Suprapubic skin (tissue), 4 donors: ENCODE measurements at regions not wholly inside any gene's neighbourhood (a gene's known extent, or its start where the extent isn't known, plus 50 kb on each side); places are given as distances from the start of the nearest gene placed in this dataset.

ENCODE experiments used
- DNase-seq, 2 donors: peaks; one replicate each; pipeline ENCODE4 v3.0.0-alpha.2; 2019; ENCODE audit warnings: low spot score in 2 of 2
- H3K27ac ChIP-seq: fragments of 200-600 bp; sonication (generic); one replicate; pipeline ENCODE4 v1.5.1; 2019
- H3K27me3 ChIP-seq: fragments of 200-600 bp; sonication (generic); one replicate; pipeline ENCODE4 v1.5.1; 2019
- H3K36me3 ChIP-seq: fragments of 200-600 bp; sonication (generic); one replicate; pipeline ENCODE4 v1.5.1; 2019
- H3K4me1 ChIP-seq: fragments of 200-600 bp; sonication (generic); one replicate; pipeline ENCODE4 v1.5.1; 2019
- H3K4me3 ChIP-seq: fragments of 200-600 bp; sonication (generic); one replicate; pipeline ENCODE4 v1.5.1; 2019; ENCODE audit warnings: mild to moderate bottlenecking
- H3K9me3 ChIP-seq: fragments of 200-600 bp; sonication (generic); one replicate; pipeline ENCODE4 v1.5.1; 2019
- CTCF ChIP-seq, 2 donors: fragments of 200-600 bp in 1 of 2; fragments of 450-650 bp in 1 of 2; sonication (generic) in 1 of 2; IDR thresholded peaks; one replicate each; pipeline ENCODE4 v1.5.1; 2016 to 2019; ENCODE audit warnings: antibody characterized with exemption in 2 of 2, mild to moderate bottlenecking in 1 of 2, moderate library complexity in 1 of 2
- EP300 ChIP-seq: sonication (generic); formaldehyde crosslinking; IDR thresholded peaks from one replicate; pipeline ENCODE4 v1.6.1; 2017; ENCODE audit warnings: antibody characterized with exemption
- POLR2A ChIP-seq, 2 donors: fragments of 450-650 bp; IDR thresholded peaks; one replicate each; pipeline ENCODE4 v1.6.1; 2017; ENCODE audit warnings: antibody characterized with exemption in 2 of 2, mild to moderate bottlenecking in 2 of 2, moderate library complexity in 2 of 2
- POLR2AphosphoS5 ChIP-seq, 3 donors: sonication (generic); formaldehyde crosslinking; IDR thresholded peaks; one replicate each; pipeline ENCODE4 v1.6.1; 2017; ENCODE audit warnings: antibody characterized with exemption in 3 of 3
- WGBS: methylation state at CpG from one replicate; pipeline ENCODE4 v1.1.5; 2018; 5-methylcytosine and 5-hydroxymethylcytosine counted together

- Histone ChIP-seq H3K27me3 (no peaks in the 10 kb centered on the region), H3K4me3 (no peak overlapping the region), H3K9me3 (no peaks in the 10 kb centered on the region), H3K36me3 (no peaks in the 10 kb centered on the region), H3K4me1 (peaks cover 6% of the 10 kb centered on the region), H3K27ac (no peak overlapping the region)
- no peak for DNase-seq
- TF ChIP-seq POLR2A (IDR thresholded peaks at IDR 0.05), result no peak
- no peak for TF ChIP-seq POLR2AphosphoS5 (IDR thresholded peaks at IDR 0.05)
- no peak for TF ChIP-seq EP300
- no peak for TF ChIP-seq CTCF (IDR thresholded peaks at IDR 0.05)
- 23% methylated on average over 6 of the region's 6 CpGs for WGBS
Measured at GRCh38 chr14:35234012-35234805, 58.0 kb upstream of the PSMA6 start.

GRCh38 chr14:35235840-35236239, 56.3 kb upstream of the PSMA6 start:
- Histone ChIP-seq H3K36me3 (no peaks in the 10 kb centered on the region), H3K27me3 (no peaks in the 10 kb centered on the region), H3K27ac (no peak overlapping the region), H3K4me3 (no peak overlapping the region), H3K9me3 (no peaks in the 10 kb centered on the region), H3K4me1 (peaks cover 6% of the 10 kb centered on the region)
- 70% methylated on average over 3 of the region's 3 CpGs for WGBS
- no peak for DNase-seq
- TF ChIP-seq POLR2AphosphoS5 (IDR thresholded peaks at IDR 0.05) (no peak), POLR2A (IDR thresholded peaks at IDR 0.05) (no peak), EP300 (no peak), CTCF (IDR thresholded peaks at IDR 0.05) (no peak)

GRCh38 chr14:35236806-35237205, 55.4 kb upstream of the PSMA6 start:
- TF ChIP-seq POLR2AphosphoS5 (IDR thresholded peaks at IDR 0.05), result no peak
- no peak for TF ChIP-seq CTCF (IDR thresholded peaks at IDR 0.05)
- TF ChIP-seq POLR2A (IDR thresholded peaks at IDR 0.05), result no peak
- no peak for TF ChIP-seq EP300
- no peak overlapping the region for H3K27ac ChIP-seq
- 89% methylated on average over 2 of the region's 2 CpGs for WGBS

GRCh38 chr14:35240231-35240630, 52.0 kb upstream of the PSMA6 start:
- Histone ChIP-seq H3K9me3 (no peaks in the 10 kb centered on the region), H3K4me3 (no peak overlapping the region), H3K36me3 (no peaks in the 10 kb centered on the region), H3K4me1 (no peaks in the 10 kb centered on the region), H3K27me3 (no peaks in the 10 kb centered on the region), H3K27ac (no peak overlapping the region)
- WGBS, result 77% methylated on average over 2 of the region's 2 CpGs
- no peak for TF ChIP-seq EP300
- TF ChIP-seq CTCF (IDR thresholded peaks at IDR 0.05), result no peak
- TF ChIP-seq POLR2A (IDR thresholded peaks at IDR 0.05), result no peak
- no peak for TF ChIP-seq POLR2AphosphoS5 (IDR thresholded peaks at IDR 0.05)
- DNase-seq, result no peak

More at GRCh38 chr14:35236806-35237205, 55.4 kb upstream of the PSMA6 start:
- Histone ChIP-seq H3K27me3 (no peaks in the 10 kb centered on the region), H3K4me1 (peaks cover 6% of the 10 kb centered on the region), H3K36me3 (no peaks in the 10 kb centered on the region), H3K9me3 (no peaks in the 10 kb centered on the region), H3K4me3 (no peak overlapping the region)
- no peak for DNase-seq
